K562 (cell line): ENCODE measurements at regions not wholly inside any gene's neighbourhood (a gene's known extent, or its start where the extent isn't known, plus 50 kb on each side); places are given as distances from the start of the nearest gene placed in this dataset.
"Not testable (repeated sequence)": the region's sequence is repeated elsewhere in the genome, so short reads cannot be mapped to it uniquely, and the experiment has no call there.

ENCODE experiments used
- CHD2 ChIP-seq: IDR thresholded peaks from 2 replicates; pipeline ENCODE4 v1.6.1; 2011; ENCODE audit warnings: low read depth, low read length
- EP300 ChIP-seq: IDR thresholded peaks from 2 replicates; pipeline ENCODE4 v1.6.1; 2012; ENCODE audit warnings: low read length, improper control_type of control experiment
- FOS ChIP-seq: IDR thresholded peaks from 3 replicates; pipeline ENCODE4 v1.6.1; 2011; ENCODE audit not compliant: insufficient read length; ENCODE audit errors: extremely low read depth
- MYC ChIP-seq, 2 experiments: fragments of 250-450 bp in 1 of 2; sonication (Bioruptor Pico) in 1 of 2; IDR thresholded peaks; 2 replicates each; pipeline versions ENCODE4 v1.5.1 to v1.6.1; 2012 to 2021; ENCODE audit warnings: low read depth in 2 of 2, borderline replicate concordance in 1 of 2, improper control_type of control experiment in 1 of 2, low read length in 1 of 2, mild to moderate bottlenecking in 1 of 2, moderate library complexity in 1 of 2
- POLR2A ChIP-seq: fragments of 450-650 bp; conservative IDR thresholded peaks from 2 replicates; pipeline ENCODE4 v1.6.1; 2016
- RBBP5 ChIP-seq: fragments of 200-600 bp; sonication (generic); IDR thresholded peaks from 2 replicates; pipeline ENCODE4 v1.6.1; 2012; ENCODE audit warnings: borderline replicate concordance, mild to moderate bottlenecking, low read length, control low read depth, inconsistent platforms; ENCODE audit not compliant: insufficient read depth, poor library complexity, severe bottlenecking
- TEAD2 ChIP-seq: fragments of 450-650 bp; IDR thresholded peaks from 2 replicates; pipeline ENCODE4 v1.6.1; 2016; ENCODE audit warnings: missing genetic modification characterization, control low read depth, missing compliant biosample characterization
- YBX1 ChIP-seq: fragments of 450-650 bp; IDR thresholded peaks from 2 replicates; pipeline ENCODE4 v1.7.1; 2016; ENCODE audit warnings: mild to moderate bottlenecking
- TF ChIP-seq, protein P1 (sequence below), 3 experiments: IDR thresholded peaks in 2 of 3; conservative IDR thresholded peaks in 1 of 3; 2 replicates each; pipeline ENCODE4 v1.5.1; 2011 to 2012; ENCODE audit warnings: low read length in 3 of 3, mild to moderate bottlenecking in 3 of 3, control low read depth in 2 of 3, improper control_type of control experiment in 1 of 3, inconsistent platforms in 1 of 3, low read depth in 1 of 3, mixed read lengths in 1 of 3, moderate library complexity in 1 of 3; ENCODE audit not compliant: insufficient read depth in 2 of 3
- TF ChIP-seq, protein P2 (sequence below), 2 experiments: fragments of 450-650 bp; formaldehyde crosslinking in 1 of 2; IDR thresholded peaks; 2 replicates each; pipeline versions ENCODE4 v1.4.0 to v1.6.1; 2014 to 2020; ENCODE audit warnings: mild to moderate bottlenecking in 2 of 2, borderline replicate concordance in 1 of 2, low read depth in 1 of 2

DNA sequence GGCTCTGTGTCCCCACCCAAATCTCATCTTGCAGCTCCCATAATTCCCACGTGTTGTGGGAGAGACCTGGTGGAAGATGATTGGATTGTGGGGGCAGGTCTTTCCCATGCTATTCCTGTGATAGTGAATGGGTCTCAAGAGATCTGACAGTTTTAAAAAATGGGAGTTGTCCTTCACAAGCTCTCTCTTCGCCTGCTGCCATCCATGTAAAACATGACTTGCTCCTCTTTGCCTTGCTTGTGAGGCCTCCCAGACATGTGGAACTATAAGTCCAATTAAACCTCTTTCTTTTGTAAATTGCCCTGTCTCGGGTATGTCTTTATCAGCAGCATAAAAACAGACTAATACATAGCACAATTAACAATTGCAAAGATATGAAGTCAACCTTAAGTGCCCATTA, 201.5 kb downstream of the DUSP6 start:
- TF ChIP-seq, protein P1, sequence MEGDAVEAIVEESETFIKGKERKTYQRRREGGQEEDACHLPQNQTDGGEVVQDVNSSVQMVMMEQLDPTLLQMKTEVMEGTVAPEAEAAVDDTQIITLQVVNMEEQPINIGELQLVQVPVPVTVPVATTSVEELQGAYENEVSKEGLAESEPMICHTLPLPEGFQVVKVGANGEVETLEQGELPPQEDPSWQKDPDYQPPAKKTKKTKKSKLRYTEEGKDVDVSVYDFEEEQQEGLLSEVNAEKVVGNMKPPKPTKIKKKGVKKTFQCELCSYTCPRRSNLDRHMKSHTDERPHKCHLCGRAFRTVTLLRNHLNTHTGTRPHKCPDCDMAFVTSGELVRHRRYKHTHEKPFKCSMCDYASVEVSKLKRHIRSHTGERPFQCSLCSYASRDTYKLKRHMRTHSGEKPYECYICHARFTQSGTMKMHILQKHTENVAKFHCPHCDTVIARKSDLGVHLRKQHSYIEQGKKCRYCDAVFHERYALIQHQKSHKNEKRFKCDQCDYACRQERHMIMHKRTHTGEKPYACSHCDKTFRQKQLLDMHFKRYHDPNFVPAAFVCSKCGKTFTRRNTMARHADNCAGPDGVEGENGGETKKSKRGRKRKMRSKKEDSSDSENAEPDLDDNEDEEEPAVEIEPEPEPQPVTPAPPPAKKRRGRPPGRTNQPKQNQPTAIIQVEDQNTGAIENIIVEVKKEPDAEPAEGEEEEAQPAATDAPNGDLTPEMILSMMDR (IDR thresholded peaks at IDR 0.05 in 2 of 3, conservative IDR thresholded peaks at IDR 0.05 in 1 of 3; ENCODE audit: insufficient read depth in 2 of 3, low read depth in 1 of 3, low read length in 3 of 3), result not testable (repeated sequence)
- not testable (repeated sequence) for TF ChIP-seq CHD2; TEAD2; POLR2A; RBBP5; FOS; YBX1; MYC (IDR thresholded peaks at IDR 0.05; ENCODE audit: low read depth, low read length); MYC (CRISPR knock-in tag; IDR thresholded peaks at IDR 0.05; ENCODE audit: borderline replicate concordance, low read depth); EP300
- TF ChIP-seq, protein P2, sequence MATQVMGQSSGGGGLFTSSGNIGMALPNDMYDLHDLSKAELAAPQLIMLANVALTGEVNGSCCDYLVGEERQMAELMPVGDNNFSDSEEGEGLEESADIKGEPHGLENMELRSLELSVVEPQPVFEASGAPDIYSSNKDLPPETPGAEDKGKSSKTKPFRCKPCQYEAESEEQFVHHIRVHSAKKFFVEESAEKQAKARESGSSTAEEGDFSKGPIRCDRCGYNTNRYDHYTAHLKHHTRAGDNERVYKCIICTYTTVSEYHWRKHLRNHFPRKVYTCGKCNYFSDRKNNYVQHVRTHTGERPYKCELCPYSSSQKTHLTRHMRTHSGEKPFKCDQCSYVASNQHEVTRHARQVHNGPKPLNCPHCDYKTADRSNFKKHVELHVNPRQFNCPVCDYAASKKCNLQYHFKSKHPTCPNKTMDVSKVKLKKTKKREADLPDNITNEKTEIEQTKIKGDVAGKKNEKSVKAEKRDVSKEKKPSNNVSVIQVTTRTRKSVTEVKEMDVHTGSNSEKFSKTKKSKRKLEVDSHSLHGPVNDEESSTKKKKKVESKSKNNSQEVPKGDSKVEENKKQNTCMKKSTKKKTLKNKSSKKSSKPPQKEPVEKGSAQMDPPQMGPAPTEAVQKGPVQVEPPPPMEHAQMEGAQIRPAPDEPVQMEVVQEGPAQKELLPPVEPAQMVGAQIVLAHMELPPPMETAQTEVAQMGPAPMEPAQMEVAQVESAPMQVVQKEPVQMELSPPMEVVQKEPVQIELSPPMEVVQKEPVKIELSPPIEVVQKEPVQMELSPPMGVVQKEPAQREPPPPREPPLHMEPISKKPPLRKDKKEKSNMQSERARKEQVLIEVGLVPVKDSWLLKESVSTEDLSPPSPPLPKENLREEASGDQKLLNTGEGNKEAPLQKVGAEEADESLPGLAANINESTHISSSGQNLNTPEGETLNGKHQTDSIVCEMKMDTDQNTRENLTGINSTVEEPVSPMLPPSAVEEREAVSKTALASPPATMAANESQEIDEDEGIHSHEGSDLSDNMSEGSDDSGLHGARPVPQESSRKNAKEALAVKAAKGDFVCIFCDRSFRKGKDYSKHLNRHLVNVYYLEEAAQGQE (IDR thresholded peaks at IDR 0.05; ENCODE audit: borderline replicate concordance), result not testable (repeated sequence)
- TF ChIP-seq, protein P2 (CRISPR knock-in tag; IDR thresholded peaks at IDR 0.05; ENCODE audit: low read depth), result not testable (repeated sequence)
